ENCODE measurements at regions not wholly inside any gene's neighbourhood (a gene's known extent, or its start where the extent isn't known, plus 50 kb on each side); places are given as distances from the start of the nearest gene placed in this dataset.
"Not testable (repeated sequence)": the region's sequence is repeated elsewhere in the genome, so short reads cannot be mapped to it uniquely, and the experiment has no call there.

DNA sequence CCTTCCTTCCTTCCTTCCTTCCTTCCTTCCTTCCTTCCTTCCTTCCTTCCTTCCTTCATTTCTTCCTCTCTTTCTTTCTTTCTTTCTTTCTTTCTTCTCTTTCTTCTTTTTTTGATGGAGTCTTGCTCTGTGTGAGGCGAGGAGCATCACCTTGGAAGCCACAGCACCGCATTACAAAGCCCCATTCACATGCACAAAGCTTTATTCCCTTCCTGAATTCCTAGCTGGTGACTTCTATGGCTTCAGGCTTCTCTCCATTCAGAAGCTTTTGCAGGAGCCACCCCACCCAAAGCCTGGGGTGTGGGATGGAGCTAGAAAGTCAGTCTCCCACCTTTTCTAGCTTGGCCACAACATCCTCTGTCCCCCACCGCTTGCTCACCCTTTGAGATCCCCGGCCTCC, 237.0 kb downstream of the CDY2B start:
- H3K36me3 Mint-ChIP-seq (ENCODE audit: insufficient read depth); H3K4me3 Mint-ChIP-seq; DNase-seq; H3K4me1 Mint-ChIP-seq (ENCODE audit: low read depth); ATAC-seq; H3K27me3 Mint-ChIP-seq (ENCODE audit: low read depth); H3K9me3 Mint-ChIP-seq: not testable (repeated sequence)

DNA sequence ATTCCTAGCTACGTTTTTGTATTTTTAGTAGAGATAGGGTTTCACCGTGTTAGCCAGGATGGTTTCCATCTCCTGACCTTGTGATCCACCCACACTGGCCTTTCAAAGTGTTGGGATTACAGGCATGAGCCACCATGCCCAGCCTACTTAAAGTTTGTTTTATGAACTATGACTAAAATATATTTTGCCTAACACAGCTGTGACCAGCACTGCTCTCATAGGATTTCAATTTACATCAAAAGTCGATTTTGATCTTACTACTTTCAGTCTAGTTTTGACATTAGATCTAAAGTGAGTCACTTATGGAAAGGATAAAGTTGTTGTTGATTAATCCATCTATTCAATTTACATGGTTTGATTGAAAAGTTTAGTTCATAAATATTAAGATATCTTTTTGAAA, 245.5 kb downstream of the CDY2B start:
- not testable (repeated sequence) for H3K9me3 Mint-ChIP-seq; H3K4me1 Mint-ChIP-seq (ENCODE audit: low read depth); H3K36me3 Mint-ChIP-seq (ENCODE audit: insufficient read depth); DNase-seq; H3K27me3 Mint-ChIP-seq (ENCODE audit: low read depth); ATAC-seq; H3K4me3 Mint-ChIP-seq

DNA sequence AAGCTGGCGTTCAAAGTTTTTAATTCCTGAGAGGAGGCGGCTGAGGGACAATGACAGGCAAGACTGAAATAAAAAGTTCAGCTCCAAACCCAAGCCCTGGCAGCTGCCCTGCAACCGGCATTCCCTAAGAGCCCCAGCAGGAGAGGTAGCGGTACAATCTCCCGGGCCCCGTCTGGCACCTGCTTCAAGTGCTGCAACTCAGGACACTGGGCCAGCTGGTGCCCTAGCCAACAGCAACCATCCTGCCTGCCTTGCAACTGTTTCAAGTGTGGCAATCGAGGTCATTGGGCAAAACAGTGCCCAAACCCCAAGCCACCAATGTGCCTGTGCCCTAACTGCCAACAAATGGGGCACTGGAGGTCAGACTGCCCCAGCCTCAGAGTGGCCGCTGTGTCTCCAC, 268.8 kb downstream of the CDY2B start:
- H3K27me3 Mint-ChIP-seq (ENCODE audit: low read depth): not testable (repeated sequence)

DNA sequence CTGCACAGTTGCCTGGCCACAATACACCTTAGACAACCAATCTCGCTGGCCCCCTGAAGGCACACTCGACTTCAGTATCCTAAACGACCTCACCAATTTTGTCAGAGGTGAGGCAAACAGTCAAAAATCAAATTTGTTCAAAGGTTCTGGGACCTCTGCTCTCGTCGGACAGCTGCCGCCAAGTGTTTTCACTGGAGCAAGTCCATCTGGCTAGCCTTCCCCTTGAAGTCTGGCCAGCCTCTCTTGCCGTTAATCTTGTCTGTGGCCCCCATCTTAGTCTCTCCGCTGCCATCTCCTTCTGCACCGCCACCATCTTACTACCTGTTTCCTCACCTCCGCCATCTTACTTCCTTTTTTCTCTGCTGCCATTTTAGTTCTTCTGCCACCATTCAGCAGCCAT, 269.4 kb downstream of the CDY2B start:
- not testable (repeated sequence) for H3K4me1 Mint-ChIP-seq (ENCODE audit: low read depth); H3K27me3 Mint-ChIP-seq (ENCODE audit: low read depth); ATAC-seq; DNase-seq; H3K4me3 Mint-ChIP-seq; H3K36me3 Mint-ChIP-seq (ENCODE audit: insufficient read depth); H3K9me3 Mint-ChIP-seq

More for the DNA sequence above, 268.8 kb downstream of the CDY2B start:
- not testable (repeated sequence) for H3K9me3 Mint-ChIP-seq; H3K4me3 Mint-ChIP-seq; H3K36me3 Mint-ChIP-seq (ENCODE audit: insufficient read depth); DNase-seq; ATAC-seq; H3K4me1 Mint-ChIP-seq (ENCODE audit: low read depth)

DNA sequence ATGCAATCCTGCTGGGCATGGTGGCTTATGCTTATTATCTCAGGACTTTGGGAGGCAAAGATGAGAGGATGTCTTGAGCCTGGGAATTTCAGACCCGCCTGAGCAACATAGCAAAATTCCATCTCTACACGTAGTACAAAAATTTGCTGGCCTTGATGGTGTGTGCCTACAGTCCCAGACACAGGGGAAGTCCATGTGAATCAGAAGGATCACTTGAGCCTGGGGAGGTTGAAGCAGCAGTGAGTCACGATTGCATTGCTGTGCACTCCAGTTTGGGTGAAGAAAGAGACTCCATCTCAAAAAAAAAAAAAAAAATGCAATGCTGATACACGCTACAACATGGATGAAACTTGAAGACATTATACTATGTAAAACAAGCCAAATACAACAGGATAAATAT, 272.9 kb downstream of the CDY2B start:
- H3K4me1 Mint-ChIP-seq (ENCODE audit: low read depth); DNase-seq; H3K36me3 Mint-ChIP-seq (ENCODE audit: insufficient read depth); ATAC-seq; H3K27me3 Mint-ChIP-seq (ENCODE audit: low read depth); H3K4me3 Mint-ChIP-seq; H3K9me3 Mint-ChIP-seq: not testable (repeated sequence)

DNA sequence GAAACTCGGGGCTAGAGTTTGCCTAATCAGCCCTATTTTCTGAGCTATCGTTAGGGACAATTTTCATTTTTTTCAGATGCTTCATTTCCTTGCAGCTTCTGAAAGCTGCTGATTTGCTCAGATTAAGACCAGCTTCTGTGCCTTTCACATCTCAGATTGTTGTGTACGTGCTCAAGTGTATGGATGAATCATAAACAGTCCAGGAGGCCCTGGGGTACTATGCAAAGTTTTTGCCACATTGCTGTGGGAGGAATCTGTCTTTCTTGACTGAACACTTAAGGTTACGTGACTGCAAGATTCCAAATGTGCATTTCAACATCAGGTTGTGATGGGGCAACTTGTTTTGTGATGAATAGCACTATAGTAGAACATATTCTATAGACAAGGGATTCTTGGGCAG, 280.8 kb downstream of the CDY2B start:
- H3K27me3 Mint-ChIP-seq (ENCODE audit: low read depth); ATAC-seq: not testable (repeated sequence)

DNA sequence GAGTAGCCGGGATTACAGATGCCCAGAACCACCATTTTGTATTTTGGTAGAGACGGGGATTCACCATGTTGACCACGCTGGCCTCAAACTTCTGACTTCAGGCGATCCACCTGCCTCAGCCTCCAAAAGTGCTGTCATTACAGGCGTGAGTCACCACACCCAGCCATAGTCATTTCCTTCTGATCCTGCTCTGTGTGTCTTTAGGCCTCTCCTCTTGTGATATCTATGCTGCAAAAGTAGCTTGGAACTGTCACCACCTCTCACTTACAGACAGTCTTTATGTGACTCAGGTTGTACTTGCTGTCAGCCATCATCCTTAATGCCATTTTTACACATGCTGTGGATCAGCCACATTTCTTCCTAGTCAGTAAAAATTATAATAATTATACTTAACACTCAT, 286.3 kb downstream of the CDY2B start:
- not testable (repeated sequence) for H3K4me3 Mint-ChIP-seq; DNase-seq; H3K4me1 Mint-ChIP-seq (ENCODE audit: low read depth); ATAC-seq; H3K27me3 Mint-ChIP-seq (ENCODE audit: low read depth); H3K36me3 Mint-ChIP-seq (ENCODE audit: insufficient read depth); H3K9me3 Mint-ChIP-seq

More for the DNA sequence above, 280.8 kb downstream of the CDY2B start:
- H3K4me1 Mint-ChIP-seq (ENCODE audit: low read depth); H3K4me3 Mint-ChIP-seq; H3K9me3 Mint-ChIP-seq; DNase-seq; H3K36me3 Mint-ChIP-seq (ENCODE audit: insufficient read depth): not testable (repeated sequence)

DNA sequence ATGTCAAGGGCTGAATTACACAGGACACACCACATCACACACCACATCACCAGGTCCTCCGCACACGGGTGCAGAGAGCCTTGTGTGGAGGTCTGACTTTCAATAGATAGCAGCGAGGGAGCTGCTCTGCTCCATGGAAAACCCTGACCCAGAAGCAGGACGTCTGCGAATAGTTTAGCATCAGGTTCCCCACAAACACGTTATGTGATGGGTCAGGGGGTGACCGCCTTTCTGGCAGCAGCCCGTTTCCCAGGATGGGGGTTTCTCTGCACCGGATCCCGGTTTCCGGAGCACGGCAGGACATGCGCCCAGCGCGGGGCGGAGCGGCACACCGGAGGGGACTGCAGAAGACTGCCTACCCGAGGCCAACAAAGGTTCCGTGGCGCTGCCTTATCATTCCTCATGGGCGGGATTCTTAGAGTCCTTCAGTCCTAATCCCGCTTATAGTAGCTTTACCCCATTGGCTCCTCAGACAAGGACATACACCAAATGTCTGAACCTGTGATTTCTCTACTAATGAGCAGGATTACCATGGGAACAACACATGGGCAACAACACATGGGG, 300.0 kb downstream of the CDY2B start:
- H3K4me1 Mint-ChIP-seq (ENCODE audit: low read depth); DNase-seq; H3K9me3 Mint-ChIP-seq; H3K36me3 Mint-ChIP-seq (ENCODE audit: insufficient read depth); H3K4me3 Mint-ChIP-seq; H3K27me3 Mint-ChIP-seq (ENCODE audit: low read depth): not testable (repeated sequence)
- peak in 1 of 2 donors; percentile 52 for ATAC-seq

DNA sequence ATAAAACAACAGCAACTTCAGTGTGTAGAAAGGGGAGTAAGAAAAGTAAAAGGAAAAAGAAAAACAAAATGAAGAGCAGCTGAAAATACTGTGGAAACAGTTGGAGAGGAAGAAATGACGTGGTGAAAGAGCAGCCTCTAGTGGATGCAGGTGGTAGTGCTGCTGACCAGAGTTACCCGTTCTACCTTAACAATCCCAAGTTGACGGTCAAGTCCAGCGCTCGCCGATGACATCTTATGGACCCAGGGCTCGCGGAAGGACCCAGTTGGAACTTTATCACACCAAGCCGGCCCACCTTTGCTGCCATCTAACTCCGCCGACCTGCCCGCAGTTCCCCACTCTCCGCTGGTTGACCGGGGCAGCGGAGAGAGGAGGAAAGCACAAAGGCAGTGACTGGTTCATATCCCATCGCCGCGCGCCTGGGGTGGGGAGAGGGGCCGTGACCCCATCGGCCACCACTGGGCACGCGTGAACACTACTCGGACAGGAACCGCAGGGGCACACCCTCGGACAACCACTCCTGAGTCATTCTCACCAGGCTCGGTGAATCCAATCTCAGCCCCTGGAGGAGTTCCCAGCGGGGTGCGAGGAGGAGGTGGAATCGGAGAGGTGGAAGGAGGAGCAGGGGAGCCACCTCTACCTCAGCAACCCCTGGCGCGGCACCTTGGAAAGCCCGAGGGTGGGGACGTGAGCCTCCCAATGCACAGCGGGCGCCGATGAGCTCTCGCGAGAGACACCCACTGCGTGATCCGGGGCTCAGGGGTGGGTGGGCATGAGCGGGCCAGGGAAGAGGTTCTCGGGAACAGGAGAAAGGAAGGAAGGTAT, 300.7 kb downstream of the CDY2B start:
- H3K27me3 Mint-ChIP-seq (ENCODE audit: low read depth); H3K36me3 Mint-ChIP-seq (ENCODE audit: insufficient read depth); H3K9me3 Mint-ChIP-seq; H3K4me1 Mint-ChIP-seq (ENCODE audit: low read depth); DNase-seq: not testable (repeated sequence)
- peak overlapping the region; percentile 37 for H3K4me3 Mint-ChIP-seq
- ATAC-seq: peak in 1 of 2 donors; percentile 74

DNA sequence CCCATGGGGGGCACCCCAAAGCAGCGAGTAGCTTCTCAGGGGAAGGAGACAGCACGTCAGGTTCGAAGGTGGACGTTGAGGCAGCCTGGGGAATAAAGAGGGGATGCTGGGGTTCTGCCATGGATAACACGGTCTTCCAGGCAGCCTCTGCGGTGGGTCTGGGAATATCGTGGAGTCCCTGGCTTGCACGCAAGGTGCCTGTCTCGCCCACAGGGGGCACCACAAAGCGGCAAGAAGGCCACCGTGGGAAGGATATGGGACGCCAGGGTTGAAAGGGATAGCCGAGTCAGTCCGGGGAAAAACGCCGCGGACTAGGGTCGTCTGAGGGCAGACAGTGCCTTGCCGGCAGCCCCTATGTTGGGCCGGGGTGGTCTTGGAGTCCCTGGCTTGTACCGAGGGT, 316.9 kb downstream of the CDY2B start:
- not testable (repeated sequence) for H3K4me1 Mint-ChIP-seq (ENCODE audit: low read depth); H3K27me3 Mint-ChIP-seq (ENCODE audit: low read depth); ATAC-seq; H3K9me3 Mint-ChIP-seq; H3K4me3 Mint-ChIP-seq; H3K36me3 Mint-ChIP-seq (ENCODE audit: insufficient read depth); DNase-seq
